ENCODE measurements at regions not wholly inside any gene's neighbourhood (a gene's known extent, or its start where the extent isn't known, plus 50 kb on each side); places are given as distances from the start of the nearest gene placed in this dataset.

DNA sequence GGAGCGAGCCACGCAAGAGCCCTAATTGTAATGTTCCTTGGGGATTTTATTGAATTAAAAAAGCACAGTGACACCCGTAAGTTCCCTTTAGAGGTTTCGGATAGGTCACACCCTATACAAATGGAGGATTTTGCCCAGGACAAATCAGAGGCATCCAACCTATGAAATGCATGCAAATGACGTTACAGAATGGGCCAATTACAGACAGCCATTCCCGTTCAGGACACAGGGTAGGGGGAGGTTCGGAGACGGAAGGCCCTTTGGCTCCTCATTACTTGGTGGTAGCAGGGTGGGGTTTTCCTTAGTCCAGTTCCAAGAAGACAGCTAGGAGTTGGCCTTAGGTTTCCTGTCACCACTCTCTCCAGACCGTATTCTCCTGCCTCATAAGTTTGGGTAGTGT lies 754.1 kb downstream of the IPMK start:
- H3K4me3 ChIP-seq (ENCODE audit: low read depth, low read length): no peak overlapping the region
- no peak for DNase-seq (ENCODE audit: low read depth)
- TF ChIP-seq, protein P1, sequence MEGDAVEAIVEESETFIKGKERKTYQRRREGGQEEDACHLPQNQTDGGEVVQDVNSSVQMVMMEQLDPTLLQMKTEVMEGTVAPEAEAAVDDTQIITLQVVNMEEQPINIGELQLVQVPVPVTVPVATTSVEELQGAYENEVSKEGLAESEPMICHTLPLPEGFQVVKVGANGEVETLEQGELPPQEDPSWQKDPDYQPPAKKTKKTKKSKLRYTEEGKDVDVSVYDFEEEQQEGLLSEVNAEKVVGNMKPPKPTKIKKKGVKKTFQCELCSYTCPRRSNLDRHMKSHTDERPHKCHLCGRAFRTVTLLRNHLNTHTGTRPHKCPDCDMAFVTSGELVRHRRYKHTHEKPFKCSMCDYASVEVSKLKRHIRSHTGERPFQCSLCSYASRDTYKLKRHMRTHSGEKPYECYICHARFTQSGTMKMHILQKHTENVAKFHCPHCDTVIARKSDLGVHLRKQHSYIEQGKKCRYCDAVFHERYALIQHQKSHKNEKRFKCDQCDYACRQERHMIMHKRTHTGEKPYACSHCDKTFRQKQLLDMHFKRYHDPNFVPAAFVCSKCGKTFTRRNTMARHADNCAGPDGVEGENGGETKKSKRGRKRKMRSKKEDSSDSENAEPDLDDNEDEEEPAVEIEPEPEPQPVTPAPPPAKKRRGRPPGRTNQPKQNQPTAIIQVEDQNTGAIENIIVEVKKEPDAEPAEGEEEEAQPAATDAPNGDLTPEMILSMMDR (IDR thresholded peaks at IDR 0.05; ENCODE audit: control insufficient read depth, extremely low read depth, insufficient read depth): no peak

DNA sequence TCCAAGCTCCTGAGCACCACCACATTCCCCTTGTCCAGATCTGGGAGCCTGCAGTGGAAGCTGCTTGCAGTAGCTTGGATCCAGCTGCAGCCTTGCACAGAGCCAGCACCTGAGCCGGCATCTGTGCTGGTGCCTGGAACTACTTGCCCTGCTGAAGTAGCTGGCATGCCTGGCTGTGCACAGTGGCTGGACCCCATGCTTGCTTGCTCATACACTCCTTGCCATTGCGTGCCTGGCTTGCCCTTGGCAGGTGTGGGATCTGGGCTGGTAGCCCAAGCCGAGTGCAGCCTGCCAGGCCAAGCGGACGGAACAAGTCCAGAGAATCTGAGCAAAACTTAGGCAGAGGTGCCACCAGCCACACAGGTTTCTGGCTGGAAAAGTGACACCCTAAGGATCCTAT lies 759.9 kb downstream of the IPMK start:
- DNase-seq (ENCODE audit: low read depth): peak; percentile 27
- H3K4me3 ChIP-seq (ENCODE audit: low read depth, low read length): no peak overlapping the region
- TF ChIP-seq, protein P1 (IDR thresholded peaks at IDR 0.05; ENCODE audit: control insufficient read depth, extremely low read depth, insufficient read depth): no peak

GRCh38 chr10:57506414-57507094 lies 761.1 kb downstream of the IPMK start:
- TF ChIP-seq, protein P1 (IDR thresholded peaks at IDR 0.05; ENCODE audit: control insufficient read depth, extremely low read depth, insufficient read depth): no peak
- H3K4me3 ChIP-seq (ENCODE audit: low read depth, low read length): no peak overlapping the region
- no peak for DNase-seq (ENCODE audit: low read depth)

DNA sequence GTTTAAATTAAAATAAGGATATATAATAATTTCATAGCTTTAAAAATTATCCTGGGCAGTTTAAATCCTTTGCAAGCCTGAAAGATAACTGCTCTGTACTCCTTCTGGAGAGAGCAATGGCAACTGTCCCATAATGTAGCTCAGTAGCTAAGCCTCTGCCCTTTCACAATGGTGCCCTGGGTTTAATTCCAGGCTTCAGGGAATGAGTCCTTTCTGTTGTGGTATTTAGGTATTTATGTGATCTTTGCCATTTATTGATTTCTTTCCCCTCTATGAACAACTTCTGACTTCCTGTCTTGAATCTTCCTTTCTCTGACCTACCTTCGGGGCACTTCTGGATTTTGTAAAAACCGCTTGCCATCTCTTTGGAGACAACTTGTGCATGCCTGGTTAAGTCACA lies 773.2 kb downstream of the IPMK start:
- TF ChIP-seq, protein P1 (IDR thresholded peaks at IDR 0.05; ENCODE audit: control insufficient read depth, extremely low read depth, insufficient read depth): no peak

GRCh38 chr10:57482259-57482658 lies 785.4 kb downstream of the IPMK start:
- no peak for DNase-seq (ENCODE audit: low read depth)
- no peak overlapping the region for H3K4me3 ChIP-seq (ENCODE audit: low read depth, low read length)
- TF ChIP-seq, protein P1 (IDR thresholded peaks at IDR 0.05; ENCODE audit: control insufficient read depth, extremely low read depth, insufficient read depth): no peak

More for the DNA sequence above, 773.2 kb downstream of the IPMK start:
- DNase-seq (ENCODE audit: low read depth): no peak
- H3K4me3 ChIP-seq (ENCODE audit: low read depth, low read length): no peak overlapping the region

DNA sequence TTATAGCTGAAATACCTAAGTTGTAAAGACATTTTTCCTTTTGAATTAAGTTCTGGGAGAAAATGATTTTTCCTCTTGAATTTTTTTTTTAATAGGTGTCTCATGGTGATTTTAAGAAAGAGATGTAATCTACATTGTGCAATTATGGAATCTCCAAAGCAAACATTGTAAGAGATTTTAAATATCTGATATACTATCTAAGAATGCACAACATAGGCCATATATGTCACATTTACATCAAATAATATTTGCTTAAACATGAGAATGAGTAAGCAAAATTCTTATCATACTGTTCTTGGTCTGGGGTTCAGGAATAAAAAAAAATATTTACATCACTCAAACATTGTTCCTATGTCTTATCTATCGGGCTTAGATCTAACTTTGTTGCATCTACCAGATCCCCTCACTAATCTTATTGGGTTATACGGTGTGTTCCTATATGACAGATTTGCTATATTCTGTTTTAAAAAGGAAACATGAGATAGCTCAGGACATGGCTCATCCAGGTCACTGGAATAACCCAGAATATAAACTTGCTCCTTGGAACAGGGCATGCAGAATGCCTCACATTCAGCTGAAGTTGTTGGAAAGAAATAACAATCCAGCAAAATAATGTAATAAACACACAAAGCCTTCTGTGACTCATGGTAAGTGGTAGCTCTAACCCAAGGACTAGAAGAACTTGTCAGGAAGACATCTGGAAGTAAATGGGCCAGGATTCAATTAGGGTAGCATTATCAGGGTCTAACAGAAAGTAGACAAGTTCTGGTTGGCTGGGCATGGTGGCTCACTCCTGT lies 794.7 kb downstream of the IPMK start:
- TF ChIP-seq, protein P1 (IDR thresholded peaks at IDR 0.05; ENCODE audit: control insufficient read depth, extremely low read depth, insufficient read depth): no peak
- H3K4me3 ChIP-seq (ENCODE audit: low read depth, low read length): no peak overlapping the region
- DNase-seq (ENCODE audit: low read depth): no peak
